ENCODE measurements at regions not wholly inside any gene's neighbourhood (a gene's known extent, or its start where the extent isn't known, plus 50 kb on each side); places are given as distances from the start of the nearest gene placed in this dataset.

DNA sequence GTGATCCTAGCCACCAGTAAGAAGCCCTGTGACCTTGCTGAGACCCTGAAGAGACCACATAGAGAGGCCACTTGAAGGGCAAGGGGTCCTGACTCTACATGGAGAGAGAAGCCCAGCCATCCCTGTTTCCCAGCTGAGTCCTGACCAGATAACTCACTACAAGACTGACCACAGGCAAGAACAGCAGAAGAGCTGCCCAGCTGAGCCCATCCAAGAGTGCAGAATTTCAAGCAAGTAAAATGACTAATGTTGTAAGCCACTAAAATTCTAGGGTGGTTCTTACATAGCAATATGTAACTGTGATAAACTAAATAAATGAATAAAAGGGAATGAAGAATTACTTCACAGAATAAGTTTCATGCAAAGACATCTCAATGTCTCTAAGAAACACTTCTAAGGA lies 58.4 kb upstream of the WIPF1 start:
- Histone ChIP-seq H3K79me1 (ENCODE audit: low read length) (peaks cover 3% of the 10 kb centered on the region), H4K8ac (ENCODE audit: low read depth, low read length) (no peak overlapping the region), H3K9ac (ENCODE audit: low read length) (no peak overlapping the region), H4K12ac (ENCODE audit: low read depth, low read length) (no peak overlapping the region), H3K4ac (ENCODE audit: low read depth, low read length) (peak overlapping the region; percentile 13), H3K27me3 (ENCODE audit: insufficient read depth, low read length) (no peaks in the 10 kb centered on the region), H3K4me2 (ENCODE audit: low read length) (no peak overlapping the region), H3K18ac (ENCODE audit: low read length) (no peak overlapping the region), H2BK120ac (ENCODE audit: insufficient read depth, low read length, poor library complexity) (no peak overlapping the region), H3K14ac (ENCODE audit: low read length) (no peak overlapping the region), H3K4me1 (ENCODE audit: control insufficient read depth in 1 of 2, insufficient read depth in 2 of 2, low read length in 2 of 2) (peaks cover 4 to 6% of the 10 kb centered on the region in 2 experiments), H4K91ac (ENCODE audit: low read depth, low read length) (no peak overlapping the region), H2AK5ac (ENCODE audit: low read length) (no peak overlapping the region), H3K23ac (ENCODE audit: low read length) (no peak overlapping the region), H3K4me3 (ENCODE audit: low read depth, low read length) (no peak overlapping the region), H3K27ac (ENCODE audit: low read depth, low read length) (no peak overlapping the region), H2BK12ac (ENCODE audit: low read length) (no peak overlapping the region), H3K9me3 (ENCODE audit: insufficient read depth, low read depth, low read length) (no peaks in the 10 kb centered on the region), H3K79me2 (ENCODE audit: control insufficient read depth, insufficient read depth, low read length, poor library complexity) (peaks cover 3% of the 10 kb centered on the region), H2AFZ (ENCODE audit: insufficient read depth, low read length, poor library complexity) (no peak overlapping the region), H2BK5ac (ENCODE audit: low read depth, low read length, poor library complexity) (no peak overlapping the region), H3K36me3 (ENCODE audit: control insufficient read depth in 1 of 2, insufficient read depth in 2 of 2, low read length in 2 of 2) (peaks cover 12 to 27% of the 10 kb centered on the region in 2 experiments)
- DNase-seq: no peak

DNA sequence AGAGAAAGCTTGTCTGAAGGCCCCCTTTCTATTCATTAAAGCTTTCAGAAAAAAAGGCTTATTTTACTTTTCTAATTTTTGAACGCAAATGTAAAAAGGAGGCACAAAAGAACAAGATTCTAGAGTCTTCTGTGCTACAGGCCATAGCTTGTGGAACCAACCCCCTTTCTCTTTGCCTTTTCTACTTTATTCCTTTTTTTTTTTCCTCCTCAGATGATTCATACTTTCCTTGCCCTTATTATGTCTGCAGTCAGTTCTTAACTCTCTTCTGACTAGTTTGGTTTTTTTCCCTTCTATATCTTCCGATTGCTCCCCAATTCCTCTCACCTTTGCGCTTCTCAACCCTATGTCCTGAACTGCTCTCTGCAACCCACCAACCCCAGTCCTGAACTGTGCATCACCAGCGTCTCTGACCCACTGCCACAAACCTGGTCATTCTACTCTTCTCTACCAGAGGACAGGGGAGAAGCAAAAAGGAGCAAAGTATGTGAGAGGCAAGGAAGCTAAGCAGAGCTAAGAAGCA lies 56.9 kb upstream of the WIPF1 start:
- no peak overlapping the region for H2BK120ac ChIP-seq (ENCODE audit: insufficient read depth, low read length, poor library complexity)
- no peak overlapping the region for H3K4ac ChIP-seq (ENCODE audit: low read depth, low read length)
- H2AK5ac ChIP-seq (ENCODE audit: low read length): no peak overlapping the region
- H3K27me3 ChIP-seq (ENCODE audit: insufficient read depth, low read length): no peaks in the 10 kb centered on the region
- peaks cover 4% of the 10 kb centered on the region for H3K79me2 ChIP-seq (ENCODE audit: control insufficient read depth, insufficient read depth, low read length, poor library complexity)
- no peak overlapping the region for H4K8ac ChIP-seq (ENCODE audit: low read depth, low read length)
- H2AFZ ChIP-seq (ENCODE audit: insufficient read depth, low read length, poor library complexity): no peak overlapping the region
- H3K9ac ChIP-seq (ENCODE audit: low read length): no peak overlapping the region
- H2BK5ac ChIP-seq (ENCODE audit: low read depth, low read length, poor library complexity): no peak overlapping the region
- H3K36me3 ChIP-seq (ENCODE audit: control insufficient read depth in 1 of 2, insufficient read depth in 2 of 2, low read length in 2 of 2): peaks cover 12 to 19% of the 10 kb centered on the region in 2 experiments
- H3K27ac ChIP-seq (ENCODE audit: low read depth, low read length): no peak overlapping the region
- no peak overlapping the region for H4K12ac ChIP-seq (ENCODE audit: low read depth, low read length)
- H3K4me3 ChIP-seq (ENCODE audit: low read depth, low read length): no peak overlapping the region
- H3K4me1 ChIP-seq (ENCODE audit: control insufficient read depth in 1 of 2, insufficient read depth in 2 of 2, low read length in 2 of 2): peaks cover 4 to 6% of the 10 kb centered on the region in 2 experiments
- no peaks in the 10 kb centered on the region for H3K9me3 ChIP-seq (ENCODE audit: insufficient read depth, low read depth, low read length)
- H3K18ac ChIP-seq (ENCODE audit: low read length): no peak overlapping the region
- peaks cover 3% of the 10 kb centered on the region for H3K79me1 ChIP-seq (ENCODE audit: low read length)
- no peak for DNase-seq
- WGBS (ENCODE audit: extremely low coverage, insufficient coverage, insufficient read length): no CpG with 5 or more reads among the region's 4 CpGs
- no peak overlapping the region for H3K14ac ChIP-seq (ENCODE audit: low read length)
- no peak overlapping the region for H2BK12ac ChIP-seq (ENCODE audit: low read length)
- no peak overlapping the region for H4K91ac ChIP-seq (ENCODE audit: low read depth, low read length)
- no peak overlapping the region for H3K4me2 ChIP-seq (ENCODE audit: low read length)
- no peak overlapping the region for H3K23ac ChIP-seq (ENCODE audit: low read length)

GRCh38 chr2:174648896-174649295 lies 51.3 kb upstream of the WIPF1 start:
- H3K27ac ChIP-seq (ENCODE audit: low read depth, low read length): no peak overlapping the region
- no peaks in the 10 kb centered on the region for H3K27me3 ChIP-seq (ENCODE audit: insufficient read depth, low read length)
- DNase-seq: no peak
- no peak overlapping the region for H4K12ac ChIP-seq (ENCODE audit: low read depth, low read length)
- H2AFZ ChIP-seq (ENCODE audit: insufficient read depth, low read length, poor library complexity): no peak overlapping the region
- no peak overlapping the region for H3K4me3 ChIP-seq (ENCODE audit: low read depth, low read length)
- peaks cover 5% of the 10 kb centered on the region for H3K79me2 ChIP-seq (ENCODE audit: control insufficient read depth, insufficient read depth, low read length, poor library complexity)
- H3K9me3 ChIP-seq (ENCODE audit: insufficient read depth, low read depth, low read length): no peaks in the 10 kb centered on the region
- no peak overlapping the region for H4K8ac ChIP-seq (ENCODE audit: low read depth, low read length)
- no peak overlapping the region for H2BK120ac ChIP-seq (ENCODE audit: insufficient read depth, low read length, poor library complexity)
- no peak overlapping the region for H2BK12ac ChIP-seq (ENCODE audit: low read length)
- H4K91ac ChIP-seq (ENCODE audit: low read depth, low read length): no peak overlapping the region
- no peak overlapping the region for H2AK5ac ChIP-seq (ENCODE audit: low read length)
- peak overlapping the region; percentile 21 for H3K4ac ChIP-seq (ENCODE audit: low read depth, low read length)
- WGBS (ENCODE audit: extremely low coverage, insufficient coverage, insufficient read length): no CpG with 5 or more reads among the region's 4 CpGs
- H3K14ac ChIP-seq (ENCODE audit: low read length): no peak overlapping the region
- H3K23ac ChIP-seq (ENCODE audit: low read length): no peak overlapping the region
- H3K4me2 ChIP-seq (ENCODE audit: low read length): no peak overlapping the region
- H3K4me1 ChIP-seq (ENCODE audit: control insufficient read depth in 1 of 2, insufficient read depth in 2 of 2, low read length in 2 of 2): peaks cover 11 to 13% of the 10 kb centered on the region in 2 experiments
- H3K9ac ChIP-seq (ENCODE audit: low read length): no peak overlapping the region
- no peak overlapping the region for H3K18ac ChIP-seq (ENCODE audit: low read length)
- no peak overlapping the region for H2BK5ac ChIP-seq (ENCODE audit: low read depth, low read length, poor library complexity)
- H3K36me3 ChIP-seq (ENCODE audit: control insufficient read depth in 1 of 2, insufficient read depth in 2 of 2, low read length in 2 of 2): peaks cover 4 to 6% of the 10 kb centered on the region in 2 experiments
- H3K79me1 ChIP-seq (ENCODE audit: low read length): peaks cover 23% of the 10 kb centered on the region

Data from trophoblast cell (in vitro differentiated cells and primary cell).